Lung (tissue), 11 donors: ENCODE measurements at regions not wholly inside any gene's neighbourhood (a gene's known extent, or its start where the extent isn't known, plus 50 kb on each side); places are given as distances from the start of the nearest gene placed in this dataset.

Source experiments
- ATAC-seq: fragments of 200-7000 bp; cut with Tn5 transposase; one replicate; pipeline ENCODE4 v1.9.1; 2020; ENCODE audit warnings: moderate number of reproducible peaks; ENCODE audit not compliant: insufficient read depth, low FRiP score
- DNase-seq, 3 donors: peaks; one replicate each; pipeline ENCODE4 v3.0.0-alpha.2; 2013 to 2017
- H3K27ac ChIP-seq, 2 donors: one replicate each; pipeline ENCODE4 v1.5.1; 2013; ENCODE audit warnings: mild to moderate bottlenecking in 2 of 2, moderate library complexity in 2 of 2, control low read depth in 1 of 2, inconsistent platforms in 1 of 2, low read depth in 1 of 2, low read length in 1 of 2
- H3K27me3 ChIP-seq, 3 donors: one replicate each; pipeline ENCODE4 v1.5.1; 2013; ENCODE audit warnings: low read length in 2 of 3; ENCODE audit not compliant: control insufficient read depth in 3 of 3, insufficient read depth in 3 of 3
- H3K36me3 ChIP-seq, 4 donors: one replicate each; pipeline ENCODE4 v1.5.1; 2013; ENCODE audit warnings: low read length in 4 of 4, mild to moderate bottlenecking in 1 of 4, moderate library complexity in 1 of 4; ENCODE audit not compliant: control insufficient read depth in 4 of 4, insufficient read depth in 4 of 4
- H3K4me1 ChIP-seq, 5 donors: one replicate each; pipeline ENCODE4 v1.5.1; 2013; ENCODE audit warnings: low read length in 5 of 5, mild to moderate bottlenecking in 2 of 5, moderate library complexity in 1 of 5; ENCODE audit not compliant: control insufficient read depth in 5 of 5, insufficient read depth in 5 of 5
- H3K4me3 ChIP-seq: one replicate; pipeline ENCODE4 v1.5.1; 2013; ENCODE audit warnings: mild to moderate bottlenecking, control low read depth, moderate library complexity
- H3K9ac ChIP-seq, 2 donors: one replicate each; pipeline ENCODE4 v1.5.1; 2013; ENCODE audit warnings: low read length in 2 of 2, control low read depth in 1 of 2; ENCODE audit not compliant: insufficient read depth in 1 of 2
- H3K9me3 ChIP-seq, 4 donors: one replicate each; pipeline ENCODE4 v1.5.1; 2013; ENCODE audit warnings: low read length in 3 of 4, mild to moderate bottlenecking in 1 of 4, moderate library complexity in 1 of 4; ENCODE audit not compliant: control insufficient read depth in 4 of 4, insufficient read depth in 3 of 4
- CTCF ChIP-seq: IDR thresholded peaks from 2 replicates; pipeline ENCODE4 v1.5.1; 2012; ENCODE audit warnings: mild to moderate bottlenecking; ENCODE audit errors: control extremely low read depth, extremely low read depth
- WGBS, 2 donors: extraction: QIAGEN DNeasy Blood & Tissue Kit; methylation state at CpG; one replicate each; pipeline ENCODE4 v1.1.7; 2013; 5-methylcytosine and 5-hydroxymethylcytosine counted together
- donor health status: control.
- donor health status: control.
- donor health status: Bipolar disorder and iron deficiency.
- donor health status: healthy.
- donor health status: DM: yes; HTN: yes; CAD: no.

GRCh38 chr5:67263656-67264408, 67.2 kb upstream of the CD180 start:
- H3K9ac ChIP-seq: no peak overlapping the region
- H3K27me3 ChIP-seq: no peaks in the 10 kb centered on the region
- H3K27ac ChIP-seq: no peak overlapping the region
- H3K4me3 ChIP-seq: no peak overlapping the region
- 95 to 97% methylated on average over 4 of the region's 4 CpGs for WGBS, 2 donors
- TF ChIP-seq CTCF: no peak
- DNase-seq (peak in 2 of 3 donors; percentile 49 to 56), ATAC-seq (no peak)
- H3K4me1 ChIP-seq: peaks cover under 1 to 48% (median 18%) of the 10 kb centered on the region in 5 donors
- no peaks in the 10 kb centered on the region for H3K9me3 ChIP-seq
- no peaks in the 10 kb centered on the region for H3K36me3 ChIP-seq

- TF ChIP-seq CTCF: no peak
- DNase-seq (no peak), ATAC-seq (no peak)
- peaks cover 0 to 39% (median 12%) of the 10 kb centered on the region in 5 donors for H3K4me1 ChIP-seq
- no peaks in the 10 kb centered on the region for H3K27me3 ChIP-seq
- H3K27ac ChIP-seq: no peak overlapping the region
- no peak overlapping the region for H3K4me3 ChIP-seq
- H3K9me3 ChIP-seq: no peaks in the 10 kb centered on the region
- H3K9ac ChIP-seq: no peak overlapping the region
- no peaks in the 10 kb centered on the region for H3K36me3 ChIP-seq
Observed at GRCh38 chr5:67262956-67263355, 66.4 kb upstream of the CD180 start.

- H3K27me3 ChIP-seq: no peaks in the 10 kb centered on the region
- no peak for ATAC-seq
- no peak for TF ChIP-seq CTCF
- no peaks in the 10 kb centered on the region for H3K36me3 ChIP-seq
- no peak overlapping the region for H3K9ac ChIP-seq
- peak in 1 of 3 donors; percentile 24 for DNase-seq
- no peaks in the 10 kb centered on the region for H3K9me3 ChIP-seq
- H3K27ac ChIP-seq: no peak overlapping the region
- H3K4me1 ChIP-seq: peaks cover 0 to 32% (median 4%) of the 10 kb centered on the region in 5 donors
- WGBS, 2 donors: 64 to 71% methylated on average over 5 of the region's 5 CpGs
- no peak overlapping the region for H3K4me3 ChIP-seq
Observed at GRCh38 chr5:67262206-67262605, 65.6 kb upstream of the CD180 start.
